H9 (cell line): ENCODE measurements at regions not wholly inside any gene's neighbourhood (a gene's known extent, or its start where the extent isn't known, plus 50 kb on each side); places are given as distances from the start of the nearest gene placed in this dataset.

Experiments
- DNase-seq: peaks from one replicate; pipeline ENCODE4 v3.0.0-alpha.2; 2017
- H2AFZ ChIP-seq: one replicate; pipeline ENCODE4 v1.6.1; 2013; ENCODE audit warnings: mild to moderate bottlenecking, low read length, control low read depth, moderate library complexity
- H2AK5ac ChIP-seq: 2 replicates; pipeline ENCODE4 v1.6.1; 2013; ENCODE audit warnings: low read length, control low read depth, mixed read lengths; ENCODE audit not compliant: insufficient read length
- H2BK120ac ChIP-seq: one replicate; pipeline ENCODE4 v1.6.1; 2013; ENCODE audit warnings: low read depth, mild to moderate bottlenecking, low read length, control low read depth, inconsistent platforms; ENCODE audit not compliant: poor library complexity, severe bottlenecking
- H2BK12ac ChIP-seq: 2 replicates; pipeline ENCODE4 v1.6.1; 2013; ENCODE audit warnings: low read length, control low read depth, mixed read lengths, low read depth; ENCODE audit not compliant: insufficient read length
- H2BK15ac ChIP-seq: 2 replicates; pipeline ENCODE4 v1.6.1; 2013; ENCODE audit warnings: low read depth, low read length, control low read depth
- H2BK20ac ChIP-seq: one replicate; pipeline ENCODE4 v1.6.1; 2013; ENCODE audit warnings: low read depth, mild to moderate bottlenecking, low read length, control low read depth, inconsistent platforms; ENCODE audit not compliant: poor library complexity, severe bottlenecking
- H2BK5ac ChIP-seq: 2 replicates; pipeline ENCODE4 v1.6.1; 2013; ENCODE audit warnings: low read length, control low read depth, mixed read lengths; ENCODE audit not compliant: insufficient read length
- H3K14ac ChIP-seq: 2 replicates; pipeline ENCODE4 v1.6.1; 2013; ENCODE audit warnings: low read length, control low read depth; ENCODE audit not compliant: insufficient read depth
- H3K18ac ChIP-seq: 2 replicates; pipeline ENCODE4 v1.6.1; 2013; ENCODE audit warnings: low read depth, mild to moderate bottlenecking, mixed read lengths, low read length, control low read depth; ENCODE audit not compliant: insufficient read length
- H3K23ac ChIP-seq: 2 replicates; pipeline ENCODE4 v1.6.1; 2013; ENCODE audit warnings: low read length, control low read depth, mixed read lengths, low read depth; ENCODE audit not compliant: insufficient read length
- H3K23me2 ChIP-seq: 2 replicates; pipeline ENCODE4 v1.6.1; 2013; ENCODE audit warnings: low read depth, mild to moderate bottlenecking, mixed read lengths, low read length, control low read depth; ENCODE audit not compliant: insufficient read length, poor library complexity, severe bottlenecking
- H3K27ac ChIP-seq: 2 replicates; pipeline ENCODE4 v1.5.1; 2013; ENCODE audit warnings: low read length, control low read depth, mixed read lengths, low read depth; ENCODE audit not compliant: insufficient read length
- H3K27me3 ChIP-seq: 2 replicates; pipeline ENCODE4 v1.6.1; 2013; ENCODE audit warnings: low read length, control low read depth, inconsistent platforms; ENCODE audit not compliant: insufficient read depth
- H3K4ac ChIP-seq: 2 replicates; pipeline ENCODE4 v1.6.1; 2013; ENCODE audit warnings: low read depth, mild to moderate bottlenecking, control low read depth, inconsistent platforms, low read length, moderate library complexity
- H3K4me1 ChIP-seq: 2 replicates; pipeline ENCODE4 v1.6.1; 2013; ENCODE audit warnings: low read length, control low read depth, inconsistent platforms; ENCODE audit not compliant: insufficient read depth
- H3K4me2 ChIP-seq: 2 replicates; pipeline ENCODE4 v1.6.1; 2013; ENCODE audit warnings: low read length, control low read depth, mixed read lengths; ENCODE audit not compliant: insufficient read length, insufficient read depth
- H3K56ac ChIP-seq: 2 replicates; pipeline ENCODE4 v1.6.1; 2013; ENCODE audit warnings: low read depth, mild to moderate bottlenecking, mixed read lengths, low read length, control low read depth; ENCODE audit not compliant: insufficient read length
- H3K79me1 ChIP-seq: 2 replicates; pipeline ENCODE4 v1.6.1; 2013; ENCODE audit warnings: low read depth, mild to moderate bottlenecking, moderate library complexity, low read length, control low read depth, inconsistent platforms; ENCODE audit not compliant: insufficient read depth, poor library complexity, severe bottlenecking
- H3K79me2 ChIP-seq: 2 replicates; pipeline ENCODE4 v1.6.1; 2013; ENCODE audit warnings: low read length, control low read depth, inconsistent platforms; ENCODE audit not compliant: insufficient read depth
- H3K9ac ChIP-seq: 2 replicates; pipeline ENCODE4 v1.6.1; 2013; ENCODE audit warnings: low read length, control low read depth, mixed read lengths; ENCODE audit not compliant: insufficient read length; ENCODE audit errors: extremely low read depth
- H3K9me3 ChIP-seq: one replicate; pipeline ENCODE4 v1.6.1; 2013; ENCODE audit warnings: low read depth, low read length, inconsistent platforms; ENCODE audit not compliant: control insufficient read depth
- H3T11ph ChIP-seq: one replicate; pipeline ENCODE4 v1.6.1; 2013; ENCODE audit warnings: mild to moderate bottlenecking, low read length, control low read depth, inconsistent platforms
- H4K20me1 ChIP-seq: one replicate; pipeline ENCODE4 v1.6.1; 2013; ENCODE audit not compliant: control insufficient read depth, insufficient read length, insufficient read depth
- H4K5ac ChIP-seq: 2 replicates; pipeline ENCODE4 v1.6.1; 2013; ENCODE audit warnings: low read depth, mild to moderate bottlenecking, mixed read lengths, low read length, control low read depth; ENCODE audit not compliant: insufficient read length
- H4K8ac ChIP-seq: replicated peaks from 2 replicates; pipeline ENCODE4 v1.6.1; 2013; ENCODE audit warnings: low read length, control low read depth, mixed read lengths, low read depth; ENCODE audit not compliant: insufficient read length
- H4K91ac ChIP-seq: 2 replicates; pipeline ENCODE4 v1.6.1; 2013; ENCODE audit warnings: low read depth, mild to moderate bottlenecking, moderate library complexity, mixed read lengths, low read length, control low read depth; ENCODE audit not compliant: insufficient read length
- H3K27ac Mint-ChIP-seq, 3 experiments: 2 replicates in 2 of 3; 3 replicates in 1 of 3; pipeline ENCODE4 v1.8.0; 2020 to 2021; ENCODE audit warnings: mixed read lengths in 3 of 3, mild to moderate bottlenecking in 1 of 3, moderate library complexity in 1 of 3
- H3K27me3 Mint-ChIP-seq: 2 replicates; pipeline ENCODE4 v1.8.0; 2021; ENCODE audit warnings: low read depth, mild to moderate bottlenecking, moderate library complexity, mixed read lengths
- H3K36me3 Mint-ChIP-seq, 3 experiments: 2 replicates in 2 of 3; 3 replicates in 1 of 3; pipeline ENCODE4 v1.8.0; 2020 to 2021; ENCODE audit warnings: low read depth in 3 of 3, mixed read lengths in 3 of 3; ENCODE audit not compliant: insufficient read depth in 1 of 3
- H3K4me1 Mint-ChIP-seq, 2 experiments: 2 replicates each; pipeline ENCODE4 v1.8.0; 2020; ENCODE audit warnings: mixed read lengths in 2 of 2
- H3K4me3 Mint-ChIP-seq, 2 experiments: 2 replicates in 1 of 2; 3 replicates in 1 of 2; pipeline ENCODE4 v1.8.0; 2020 to 2021; ENCODE audit warnings: mild to moderate bottlenecking in 2 of 2, mixed read lengths in 2 of 2, moderate library complexity in 1 of 2
- H3K9me3 Mint-ChIP-seq, 2 experiments: 2 replicates in 1 of 2; 3 replicates in 1 of 2; pipeline ENCODE4 v1.8.0; 2020; ENCODE audit warnings: mild to moderate bottlenecking in 2 of 2, mixed read lengths in 2 of 2, moderate library complexity in 1 of 2
- CTCF ChIP-seq: fragments of 200-600 bp; sonication (generic); conservative IDR thresholded peaks from 3 replicates; pipeline ENCODE4 v1.8.0; 2021; ENCODE audit warnings: antibody characterized with exemption, mild to moderate bottlenecking
- WGBS: extraction: QIAGEN DNeasy Blood & Tissue Kit; methylation state at CpG from one replicate; pipeline ENCODE4 v1.1.7; 2013; ENCODE audit warnings: missing lambda C conversion rate, low lambda C conversion rate, mixed read lengths; ENCODE audit not compliant: insufficient read length; ENCODE audit errors: extremely low coverage; 5-methylcytosine and 5-hydroxymethylcytosine counted together

GRCh38 chr16:86334079-86334635 lies 176.2 kb upstream of the FOXF1 start:
- no peak for TF ChIP-seq CTCF
- Histone ChIP-seq H2BK12ac (no peak overlapping the region), H3K79me1 (no peaks in the 10 kb centered on the region), H3K14ac (no peak overlapping the region; the same call in 1 of the 2 replicates), H3K79me2 (no peaks in the 10 kb centered on the region), H2BK15ac (no peak overlapping the region), H3K56ac (no peak overlapping the region), H3K4me2 (no peak overlapping the region), H4K20me1 (peaks cover 4% of the 10 kb centered on the region), H2AFZ (no peak overlapping the region), H3K4me1 (peaks cover 4% of the 10 kb centered on the region; the same call in 1 of the 2 replicates), H3K27me3 (no peaks in the 10 kb centered on the region; the same call in 1 of the 2 replicates), H4K8ac (no peak overlapping the region), H3K27ac (no peak overlapping the region), H4K91ac (no peak overlapping the region), H3K4ac (no peak overlapping the region), H3T11ph (no peak overlapping the region), H2BK120ac (no peak overlapping the region), H3K23ac (no peak overlapping the region), H3K18ac (no peak overlapping the region), H3K9me3 (no peaks in the 10 kb centered on the region), H2BK5ac (no peak overlapping the region), H2BK20ac (no peak overlapping the region), H4K5ac (no peak overlapping the region), H2AK5ac (no peak overlapping the region), H3K9ac (no peak overlapping the region), H3K23me2 (no peaks in the 10 kb centered on the region)
- DNase-seq: peak; percentile 28
- WGBS: no CpG with 5 or more reads among the region's 7 CpGs
- peaks cover 57% of the 10 kb centered on the region for H3K27me3 Mint-ChIP-seq
- no peaks in the 10 kb centered on the region; a peak in 1 of 5 replicates for H3K9me3 Mint-ChIP-seq
- H3K36me3 Mint-ChIP-seq: no peaks in the 10 kb centered on the region
- H3K27ac Mint-ChIP-seq: peak overlapping the region in 1 of 3 experiments; percentile 28; a peak in 1 of 7 replicates
- no peak overlapping the region for H3K4me3 Mint-ChIP-seq
- peaks cover 14 to 26% of the 10 kb centered on the region in 2 experiments for H3K4me1 Mint-ChIP-seq
